ENCODE measurements at regions not wholly inside any gene's neighbourhood (a gene's known extent, or its start where the extent isn't known, plus 50 kb on each side); places are given as distances from the start of the nearest gene placed in this dataset.

GRCh38 chr1:79554688-79555087 lies 548.2 kb upstream of the ADGRL4 start:
- CTCF ChIA-PET, result interaction anchor here (0.5 kb wide), 1 partner anchor 233 kb away, joined by 4 read pairs; no protein-coding TSS in a partner anchor
- H3K27ac Mint-ChIP-seq (ENCODE audit: unreplicated experiment), result no peak overlapping the region

GRCh38 chr1:79551321-79551720 lies 544.8 kb upstream of the ADGRL4 start:
- no peaks in the 10 kb centered on the region for H3K36me3 Mint-ChIP-seq (ENCODE audit: insufficient read depth, unreplicated experiment)
- no peak overlapping the region for H3K4me3 Mint-ChIP-seq (ENCODE audit: low read depth, unreplicated experiment)
- H3K27ac Mint-ChIP-seq (ENCODE audit: unreplicated experiment), result no peak overlapping the region
- BruUV-seq (replicated peaks), result no TSS peak
- H3K4me1 Mint-ChIP-seq (ENCODE audit: low read depth, unreplicated experiment), result no peaks in the 10 kb centered on the region
- DNase-seq, result no peak
- no peak for TF ChIP-seq CTCF (IDR thresholded peaks at IDR 0.05; ENCODE audit: unreplicated experiment)
- CTCF ChIA-PET, result no interaction called here
- no peaks in the 10 kb centered on the region for H3K9me3 Mint-ChIP-seq (ENCODE audit: low read depth, unreplicated experiment)
- intact Hi-C loops (cut with micrococcal nuclease; ENCODE audit: unreplicated experiment), result no loop called here
- H3K27me3 Mint-ChIP-seq (ENCODE audit: unreplicated experiment), result no peaks in the 10 kb centered on the region

More at GRCh38 chr1:79554688-79555087, 548.2 kb upstream of the ADGRL4 start:
- intact Hi-C loops (cut with micrococcal nuclease; ENCODE audit: unreplicated experiment), result no loop called here
- Mint-ChIP-seq H3K36me3 (ENCODE audit: insufficient read depth, unreplicated experiment) (no peaks in the 10 kb centered on the region), H3K9me3 (ENCODE audit: low read depth, unreplicated experiment) (no peaks in the 10 kb centered on the region), H3K27me3 (ENCODE audit: unreplicated experiment) (no peaks in the 10 kb centered on the region), H3K4me3 (ENCODE audit: low read depth, unreplicated experiment) (no peak overlapping the region), H3K4me1 (ENCODE audit: low read depth, unreplicated experiment) (no peaks in the 10 kb centered on the region)
- BruUV-seq (replicated peaks), result no TSS peak
- no peak for DNase-seq
- TF ChIP-seq CTCF (IDR thresholded peaks at IDR 0.05; ENCODE audit: unreplicated experiment), result no peak

- H3K9me3 Mint-ChIP-seq (ENCODE audit: low read depth, unreplicated experiment), result no peaks in the 10 kb centered on the region
- no peak for TF ChIP-seq CTCF (IDR thresholded peaks at IDR 0.05; ENCODE audit: unreplicated experiment)
- CTCF ChIA-PET, result no interaction called here
- no peak overlapping the region for H3K4me3 Mint-ChIP-seq (ENCODE audit: low read depth, unreplicated experiment)
- no TSS peak for BruUV-seq (replicated peaks)
- no peaks in the 10 kb centered on the region for H3K27me3 Mint-ChIP-seq (ENCODE audit: unreplicated experiment)
- no peaks in the 10 kb centered on the region for H3K4me1 Mint-ChIP-seq (ENCODE audit: low read depth, unreplicated experiment)
- intact Hi-C loops (cut with micrococcal nuclease; ENCODE audit: unreplicated experiment), result no loop called here
- H3K27ac Mint-ChIP-seq (ENCODE audit: unreplicated experiment), result no peak overlapping the region
- H3K36me3 Mint-ChIP-seq (ENCODE audit: insufficient read depth, unreplicated experiment), result no peaks in the 10 kb centered on the region
- DNase-seq, result no peak
Observed at GRCh38 chr1:79550402-79550801, 543.9 kb upstream of the ADGRL4 start.

- H3K36me3 Mint-ChIP-seq (ENCODE audit: insufficient read depth, unreplicated experiment), result no peaks in the 10 kb centered on the region
- H3K27ac Mint-ChIP-seq (ENCODE audit: unreplicated experiment), result no peak overlapping the region
Observed at GRCh38 chr1:79549201-79549600, 542.7 kb upstream of the ADGRL4 start.

More at GRCh38 chr1:79549201-79549600, 542.7 kb upstream of the ADGRL4 start:
- intact Hi-C loops (cut with micrococcal nuclease; ENCODE audit: unreplicated experiment), result no loop called here
- Mint-ChIP-seq H3K9me3 (ENCODE audit: low read depth, unreplicated experiment) (no peaks in the 10 kb centered on the region), H3K4me3 (ENCODE audit: low read depth, unreplicated experiment) (no peak overlapping the region), H3K27me3 (ENCODE audit: unreplicated experiment) (no peaks in the 10 kb centered on the region), H3K4me1 (ENCODE audit: low read depth, unreplicated experiment) (no peaks in the 10 kb centered on the region)
- no peak for TF ChIP-seq CTCF (IDR thresholded peaks at IDR 0.05; ENCODE audit: unreplicated experiment)
- DNase-seq, result no peak
- CTCF ChIA-PET, result no interaction called here
- BruUV-seq (replicated peaks), result no TSS peak
